OCI-M1 (cell line): ENCODE measurements at regions not wholly inside any gene's neighbourhood (a gene's known extent, or its start where the extent isn't known, plus 50 kb on each side); places are given as distances from the start of the nearest gene placed in this dataset.
A peak's percentile ranks its signal among the peaks of the same experiment; 100 is the strongest.
"Not testable (repeated sequence)": the region's sequence is repeated elsewhere in the genome, so short reads cannot be mapped to it uniquely, and the experiment has no call there.

Experiments used
- DNase-seq: peaks from one replicate; lab custom pipeline; 2025; lab: John Stamatoyannopoulos, UW

DNA sequence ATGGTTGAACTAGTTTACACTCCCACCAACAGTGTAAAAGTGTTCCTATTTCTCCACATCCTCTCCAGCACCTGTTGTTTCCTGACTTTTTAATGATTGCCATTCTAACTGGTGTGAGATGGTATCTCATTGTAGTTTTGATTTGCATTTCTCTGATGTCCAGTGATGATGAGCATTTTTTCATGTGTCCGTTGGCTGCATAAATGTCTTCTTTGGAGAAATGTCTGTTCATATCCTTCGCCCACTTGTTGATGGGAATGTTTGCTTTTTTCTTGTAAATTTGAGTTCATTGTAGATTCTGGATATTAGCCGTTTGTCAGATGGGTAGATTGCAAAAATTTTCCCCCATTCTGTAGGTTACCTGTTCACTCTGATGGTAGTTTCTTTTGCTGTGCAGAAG lies 155.0 kb upstream of the CNKSR2 start:
- DNase-seq: not testable (repeated sequence)

DNA sequence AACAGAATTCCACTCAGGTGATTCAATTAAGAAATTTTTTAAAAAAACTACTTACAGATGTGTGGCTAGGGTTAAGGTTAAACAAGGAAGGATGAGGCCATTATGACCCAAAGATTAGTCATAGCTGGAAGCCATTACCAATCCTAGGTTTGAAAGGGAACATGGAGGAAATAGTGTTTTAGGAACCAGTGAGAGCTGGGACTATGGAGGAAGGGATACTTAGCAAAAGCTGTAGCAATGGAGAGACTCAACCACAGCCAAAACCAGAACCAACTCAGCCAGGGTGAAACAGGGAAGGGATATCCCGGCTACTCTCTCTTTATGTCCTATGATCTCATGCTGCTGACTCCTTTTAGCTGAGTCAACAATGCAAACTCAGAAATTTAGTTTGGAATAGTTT lies 148.6 kb upstream of the CNKSR2 start:
- no peak for DNase-seq

DNA sequence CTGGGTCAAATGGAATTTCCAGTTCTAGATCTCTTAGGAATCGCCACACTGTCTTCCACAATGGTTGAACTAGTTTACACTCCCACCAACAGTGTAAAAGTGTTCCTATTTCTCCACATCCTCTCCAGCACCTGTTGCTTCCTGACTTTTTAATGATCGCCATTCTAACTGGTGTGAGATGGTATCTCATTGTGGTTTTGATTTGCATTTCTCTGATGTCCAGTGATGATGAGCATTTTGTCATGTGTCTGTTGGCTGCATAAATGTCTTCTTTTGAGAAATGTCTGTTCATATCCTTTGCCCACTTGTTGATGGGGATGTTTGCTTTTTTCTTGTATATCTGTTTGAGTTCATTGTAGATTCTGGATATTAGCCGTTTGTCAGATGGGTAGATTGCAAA lies 145.2 kb upstream of the CNKSR2 start:
- DNase-seq: not testable (repeated sequence)

DNA sequence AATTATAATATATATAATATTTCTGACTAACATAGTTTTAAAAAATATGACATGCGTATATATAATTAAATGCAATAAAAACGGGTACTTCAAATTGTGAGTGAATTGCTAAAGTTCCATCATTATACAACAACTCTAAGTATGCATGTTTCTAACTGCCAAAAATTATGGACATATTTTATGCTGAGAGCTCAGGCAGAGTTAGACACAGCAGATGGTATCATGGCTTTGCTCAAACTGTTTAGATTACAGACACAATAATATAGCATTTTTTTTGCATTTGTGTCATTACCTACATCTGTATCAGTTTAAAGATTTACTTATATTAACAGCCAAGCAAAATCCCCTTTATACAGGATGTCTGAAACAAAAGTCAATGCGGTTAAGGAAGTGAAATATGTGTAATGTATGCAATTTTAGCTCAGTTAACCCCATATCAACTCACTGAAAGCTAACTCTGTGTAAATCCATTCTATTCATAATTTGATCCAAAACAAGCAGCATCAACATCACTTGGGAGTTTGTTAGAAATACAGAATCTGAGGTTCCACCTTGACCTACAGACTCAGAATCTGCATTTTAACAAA lies 119.1 kb upstream of the CNKSR2 start:
- no peak for DNase-seq

DNA sequence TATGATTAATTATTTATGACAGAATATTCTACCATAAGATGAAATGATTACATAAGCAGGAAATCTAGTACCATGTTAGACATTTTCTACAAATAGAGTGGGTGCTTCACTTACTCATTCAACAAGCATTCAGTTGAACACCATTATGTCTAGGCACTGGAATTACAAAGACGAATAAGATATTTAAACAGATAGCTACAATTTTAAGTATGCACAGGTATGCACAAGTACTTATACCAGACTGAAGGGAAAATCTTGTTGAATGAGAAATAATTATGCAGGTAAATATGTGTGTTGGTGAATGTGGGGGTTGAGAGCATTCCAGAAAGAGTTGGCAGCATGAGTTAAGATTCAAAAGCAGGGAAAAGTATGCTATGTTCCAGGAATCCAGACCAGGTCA lies 107.3 kb upstream of the CNKSR2 start:
- DNase-seq: no peak

DNA sequence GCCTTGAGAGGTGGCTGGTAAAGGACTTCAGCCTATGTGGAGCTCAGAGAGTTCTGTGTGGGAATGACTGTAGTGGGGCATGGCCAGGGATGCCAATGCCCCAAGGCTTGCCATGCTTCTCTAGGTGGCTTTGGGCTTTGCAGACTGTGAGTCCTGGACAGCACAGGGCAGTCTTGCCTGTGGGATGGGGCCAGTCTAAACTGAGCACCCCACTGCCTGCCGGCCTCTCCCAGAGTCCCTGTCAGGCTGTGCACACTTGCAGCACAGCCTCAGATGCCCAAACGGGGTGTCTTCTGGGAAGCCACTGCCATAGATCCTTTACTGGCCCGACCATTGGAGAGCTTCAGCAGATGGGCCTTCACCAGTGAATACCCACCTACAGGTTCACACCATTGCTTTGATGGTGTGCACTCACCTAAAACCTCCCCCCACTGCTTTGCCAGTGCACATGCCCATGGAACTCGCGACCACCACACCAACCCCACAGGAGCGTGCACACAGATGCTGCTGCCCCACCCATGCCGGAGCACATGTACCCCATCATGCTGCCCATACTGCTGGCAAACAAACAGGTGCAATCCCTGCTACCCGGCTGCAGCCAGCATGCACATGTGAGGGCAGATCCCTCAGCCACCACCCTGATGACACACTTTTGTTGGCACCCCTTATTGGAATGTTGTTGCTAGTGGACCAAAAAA lies 97.3 kb upstream of the CNKSR2 start:
- DNase-seq: no peak

DNA sequence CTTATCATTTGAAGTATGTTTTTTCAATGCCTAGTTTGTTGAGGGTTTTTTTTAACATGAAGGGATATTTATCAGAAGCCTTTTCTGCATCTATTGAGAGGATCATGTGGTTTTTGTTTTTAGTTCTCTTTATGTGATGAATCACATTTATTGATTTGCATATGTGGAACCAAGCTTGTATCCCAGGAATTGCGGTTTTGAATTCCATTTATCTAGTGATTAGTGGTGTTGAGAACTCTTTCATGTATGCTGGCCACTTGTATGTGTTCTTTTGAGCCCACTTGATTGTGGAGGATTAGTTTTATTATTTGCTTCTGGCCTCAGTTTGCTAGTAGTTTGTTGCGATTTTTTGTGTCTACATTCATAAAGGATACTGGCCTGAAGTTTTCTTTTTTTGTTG lies 85.0 kb upstream of the CNKSR2 start:
- no peak for DNase-seq

DNA sequence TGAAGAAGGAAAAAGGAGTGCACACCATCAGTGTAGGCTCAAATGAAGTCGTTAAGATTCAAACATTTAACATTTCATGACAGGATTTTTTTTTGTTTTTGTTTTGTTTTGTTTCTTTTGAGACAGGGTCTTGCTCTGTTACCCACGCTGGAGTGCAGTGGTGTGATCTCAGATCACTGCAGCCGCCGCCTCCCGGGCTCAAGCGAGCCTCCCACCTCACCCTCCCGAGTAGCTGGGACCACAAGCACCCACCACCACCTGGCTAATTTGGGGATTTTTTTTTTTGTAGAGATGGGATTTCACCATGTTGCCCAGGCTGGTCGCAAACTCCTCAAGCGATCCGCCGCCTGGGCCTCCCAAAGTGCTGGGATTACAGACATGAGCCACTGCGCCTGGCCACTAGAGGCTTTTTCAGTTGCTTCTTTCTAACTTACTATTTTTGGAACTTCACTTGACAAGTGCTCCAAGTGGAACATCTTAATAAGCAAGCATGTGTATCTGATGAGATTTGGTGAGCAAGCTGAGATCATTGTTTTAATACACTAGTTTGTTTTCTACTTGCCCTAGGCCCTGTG lies 78.9 kb upstream of the CNKSR2 start:
- no peak for DNase-seq

DNA sequence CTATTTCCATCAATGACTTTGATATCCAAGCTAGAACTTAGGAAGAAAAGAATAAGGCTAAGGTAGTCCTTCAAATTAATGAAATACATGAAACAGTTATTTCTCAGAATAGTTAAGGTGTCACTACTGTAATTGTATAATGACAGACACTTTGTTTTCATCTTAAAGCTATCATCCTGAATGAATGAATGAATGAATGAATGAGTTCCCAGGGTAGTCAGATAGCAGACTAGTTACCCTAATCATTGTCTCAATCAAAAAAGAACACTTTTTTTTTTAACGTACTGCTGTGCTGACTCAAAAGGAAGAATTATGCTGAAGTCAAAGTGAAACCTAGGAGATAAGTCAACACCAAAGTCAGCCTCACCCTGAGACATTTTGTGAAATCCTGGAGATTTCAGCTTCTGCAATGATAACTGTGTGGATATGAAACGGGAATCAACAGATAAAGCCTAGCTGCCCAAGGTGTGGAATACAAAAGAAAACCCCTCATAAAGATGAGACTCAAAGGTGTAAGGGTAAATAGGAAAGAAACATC lies 68.3 kb upstream of the CNKSR2 start:
- peak; percentile 2 for DNase-seq

DNA sequence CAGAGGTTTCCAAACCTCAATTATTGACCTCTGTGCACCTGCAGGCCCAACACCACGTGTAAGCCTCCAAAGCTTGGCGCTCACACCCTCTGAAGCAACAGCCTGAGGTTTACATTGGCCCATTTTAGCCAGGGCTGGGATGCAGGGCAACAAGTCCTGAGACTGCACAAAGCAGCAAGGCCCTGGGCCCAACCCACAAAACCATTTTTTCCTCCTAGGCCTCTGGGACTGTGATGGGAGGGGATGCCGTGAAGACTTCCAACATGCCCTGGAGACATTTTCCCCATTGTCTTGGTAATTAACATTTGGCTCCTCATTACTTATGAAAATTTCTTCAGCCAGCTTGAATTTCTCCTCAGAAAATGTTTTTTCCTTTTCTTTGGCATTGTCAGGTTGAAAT lies 54.9 kb upstream of the CNKSR2 start:
- no peak for DNase-seq
